Posterior cingulate gyrus (tissue), 11 donors: ENCODE measurements at regions not wholly inside any gene's neighbourhood (a gene's known extent, or its start where the extent isn't known, plus 50 kb on each side); places are given as distances from the start of the nearest gene placed in this dataset.
"Not testable (repeated sequence)": the region's sequence is repeated elsewhere in the genome, so short reads cannot be mapped to it uniquely, and the experiment has no call there.

Experiments used
- DNase-seq, 10 donors: peaks; one replicate each; pipeline versions ENCODE4 v3.0.0 to v3.0.0-alpha.2; 2020 to 2021; ENCODE audit warnings: mixed read lengths in 3 of 10
- intact Hi-C: fragments of 100-400 bp; cut with DNase I; formaldehyde crosslinking; loops from one replicate; pipeline ENCODE4 v1.15.1; 2023

DNA sequence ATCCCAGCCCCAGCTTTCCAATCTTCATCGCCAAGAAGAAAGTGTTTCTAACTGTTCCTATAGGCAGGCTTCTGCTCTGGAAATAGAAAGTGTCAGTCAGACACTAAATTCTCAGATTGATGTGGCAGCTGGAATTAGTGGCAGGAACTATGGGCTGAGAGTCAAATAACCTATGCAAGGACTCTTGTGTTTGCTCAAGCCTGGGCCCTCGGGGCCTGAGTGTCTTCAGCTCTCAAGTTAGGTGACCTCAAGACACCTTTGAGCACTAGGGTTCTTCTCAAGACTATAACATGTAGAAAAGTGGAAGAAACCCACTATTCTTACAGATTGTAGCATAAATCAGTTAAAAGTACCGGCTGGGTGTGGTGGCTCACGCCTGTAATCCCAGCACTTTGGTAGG is 694.5 kb downstream of the RNF144A start:
- no peak for DNase-seq
- intact Hi-C loops, result no loop called here

DNA sequence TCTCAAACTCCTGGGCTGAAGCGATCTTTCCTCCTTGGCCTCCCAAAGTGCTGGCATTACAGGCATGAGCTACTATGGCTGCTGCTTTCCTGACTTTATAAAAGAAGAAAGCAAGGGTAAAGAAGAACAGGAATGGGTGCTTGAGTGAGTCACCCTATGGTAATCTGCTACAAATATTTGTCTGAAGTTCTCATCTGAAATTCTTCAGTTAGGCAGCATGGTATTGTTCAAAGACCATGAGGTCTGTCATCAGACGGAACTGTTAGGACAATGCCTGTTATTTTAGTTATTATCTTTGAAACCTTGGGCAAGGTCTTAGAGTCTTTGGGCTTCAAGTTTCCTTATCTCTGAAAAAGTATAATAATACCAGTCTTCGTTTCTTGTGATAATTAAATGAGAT is 695.8 kb downstream of the RNF144A start:
- intact Hi-C loops, result no loop called here
- DNase-seq, result no peak

GRCh38 chr2:7613831-7614230 is 696.6 kb downstream of the RNF144A start:
- no peak for DNase-seq
- intact Hi-C loops, result no loop called here

GRCh38 chr2:7618031-7618430 is 700.8 kb downstream of the RNF144A start:
- no peak for DNase-seq
- intact Hi-C loops, result no loop called here

DNA sequence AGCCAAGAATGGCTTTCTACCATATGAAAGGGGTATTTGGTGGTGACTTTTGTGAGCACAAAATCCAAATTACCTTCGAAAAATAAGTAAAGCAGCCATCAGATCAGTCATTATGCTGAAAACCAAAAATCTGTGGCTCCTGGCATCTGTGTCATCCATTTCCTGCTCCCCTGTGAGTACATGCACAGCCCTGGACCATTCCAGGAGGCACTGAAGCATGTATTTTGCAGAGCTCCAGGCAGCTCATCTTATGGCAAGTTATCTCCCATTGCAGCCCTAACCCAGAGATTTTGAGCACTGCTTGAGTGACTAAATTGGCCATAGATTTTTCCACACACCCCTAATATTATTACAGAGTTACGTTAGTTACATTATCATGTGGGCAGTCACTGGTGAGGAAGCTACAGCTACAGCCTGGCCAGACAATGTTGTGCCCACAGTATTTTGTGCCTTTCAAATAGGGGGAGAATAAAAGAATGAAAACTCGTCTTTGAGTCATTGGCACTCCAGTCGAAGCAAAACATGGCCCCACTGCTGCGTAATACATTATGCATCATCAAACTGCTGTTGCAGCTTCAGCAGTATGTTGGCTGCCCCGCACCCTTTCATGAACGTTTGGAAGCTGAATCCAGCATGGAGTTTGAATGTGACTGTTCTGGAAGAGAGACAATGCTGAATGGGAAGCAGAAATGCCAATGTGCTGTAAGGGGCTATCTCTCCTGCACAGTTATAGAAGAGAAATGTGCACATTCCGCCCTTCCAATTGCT is 702.2 kb downstream of the RNF144A start:
- intact Hi-C loops, result no loop called here

DNA sequence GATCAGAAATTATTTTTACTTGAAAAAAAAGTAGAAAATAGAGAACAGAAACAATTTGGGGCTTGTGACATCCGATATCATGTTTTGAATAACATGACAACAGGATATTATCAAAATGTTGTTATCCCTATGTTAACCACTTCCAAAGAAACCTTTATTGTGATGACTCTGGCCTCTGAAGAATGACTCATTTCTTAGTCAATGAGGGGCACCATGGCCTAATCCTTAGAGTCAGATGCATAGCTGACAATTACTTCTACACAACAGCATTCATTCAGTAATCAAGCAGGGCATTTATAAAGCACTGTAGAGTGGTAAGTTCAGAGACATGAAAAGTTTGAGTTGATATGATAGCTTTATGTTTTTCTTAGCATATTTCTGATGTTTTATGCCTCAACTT is 703.0 kb downstream of the RNF144A start:
- intact Hi-C loops, result no loop called here
- no peak for DNase-seq

More for the DNA sequence above, 702.2 kb downstream of the RNF144A start:
- no peak for DNase-seq

- intact Hi-C loops, result no loop called here
- no peak for DNase-seq
Observed at GRCh38 chr2:7621018-7621814, 704.0 kb downstream of the RNF144A start.

DNA sequence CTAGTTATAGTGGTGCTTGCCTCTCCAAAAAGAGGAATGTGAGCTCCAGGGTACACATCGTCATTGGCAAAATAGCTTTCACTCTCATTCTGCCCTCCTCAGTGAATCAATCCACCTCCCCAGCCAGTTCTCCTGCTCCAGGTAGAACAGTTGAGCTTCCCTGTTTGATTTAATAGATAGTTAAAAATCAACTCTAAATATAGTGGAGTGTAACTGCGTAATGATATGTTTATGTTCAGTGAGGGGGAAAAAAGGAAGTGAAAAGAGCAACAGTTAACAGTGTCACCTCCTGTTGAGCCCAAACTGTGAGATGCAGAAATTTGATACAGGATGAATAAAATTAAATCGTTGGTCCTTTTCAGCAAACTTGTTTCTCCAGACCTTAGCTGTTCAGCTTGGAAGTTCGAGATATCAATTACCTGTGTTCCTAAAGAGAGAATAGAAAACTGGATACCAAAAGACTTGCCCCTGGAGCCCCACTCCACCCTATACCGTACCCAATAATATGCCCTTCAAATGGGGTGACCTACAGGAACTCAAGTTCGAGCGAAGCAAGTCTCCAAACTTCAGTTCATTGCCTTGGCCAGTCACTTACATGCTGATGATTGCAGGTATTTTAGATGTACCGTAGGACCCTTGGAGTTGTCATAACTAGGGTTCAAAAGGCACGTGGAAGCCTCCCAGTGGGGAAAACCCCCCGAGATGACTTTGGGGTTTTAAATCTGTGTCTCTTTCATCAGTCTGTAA is 708.4 kb downstream of the RNF144A start:
- intact Hi-C loops, result no loop called here
- no peak for DNase-seq

GRCh38 chr2:7626139-7626537 is 708.9 kb downstream of the RNF144A start:
- DNase-seq, result no peak
- intact Hi-C loops, result no loop called here

DNA sequence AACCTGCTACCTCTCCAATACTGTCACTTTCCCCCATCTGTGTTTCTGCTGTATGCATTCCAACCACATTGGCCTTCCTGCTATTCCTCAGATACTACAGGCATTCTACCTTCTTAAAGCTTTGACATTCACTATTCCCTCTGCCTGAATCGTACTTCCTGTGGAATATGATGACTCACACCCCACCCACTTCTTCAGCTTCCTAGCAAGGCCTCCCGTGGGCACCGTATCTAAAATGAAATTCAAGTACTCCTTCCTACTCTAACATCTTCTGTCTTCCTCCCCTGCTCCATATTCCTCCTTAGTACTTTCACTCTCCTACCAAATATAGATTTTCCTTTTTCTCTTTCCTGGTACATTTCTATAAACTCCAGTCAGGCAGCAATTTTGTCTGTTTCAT is 710.4 kb downstream of the RNF144A start:
- intact Hi-C loops, result no loop called here
- peak in 3 of 10 donors; percentile 26 to 86 (median 31) for DNase-seq

- DNase-seq, result no peak
- intact Hi-C loops, result no loop called here
Observed at GRCh38 chr2:7632420-7632819, 715.2 kb downstream of the RNF144A start.

GRCh38 chr2:7633566-7634153 is 716.4 kb downstream of the RNF144A start:
- intact Hi-C loops, result no loop called here
- DNase-seq, result no peak

GRCh38 chr2:7634409-7634808 is 717.2 kb downstream of the RNF144A start:
- DNase-seq, result no peak
- intact Hi-C loops, result no loop called here

DNA sequence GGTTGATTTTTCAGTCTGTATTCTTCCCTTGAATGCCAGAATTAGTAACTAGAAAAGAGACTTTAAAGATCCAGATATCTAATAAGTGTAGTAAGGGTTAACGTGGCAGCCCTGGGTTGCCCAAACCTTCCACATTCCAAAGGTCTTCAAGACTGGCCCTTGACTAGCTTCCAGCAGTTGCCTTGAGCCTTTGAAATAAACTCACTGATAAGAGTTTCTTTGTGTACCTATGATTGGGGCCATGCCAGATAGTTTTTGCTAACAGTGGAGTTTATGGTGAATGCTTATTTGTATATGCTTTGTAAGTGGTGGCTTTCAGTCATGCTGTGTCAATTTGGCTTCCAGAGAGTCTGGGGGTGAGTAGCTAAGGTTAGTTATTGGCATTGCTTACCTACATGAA is 722.3 kb downstream of the RNF144A start:
- DNase-seq, result no peak
- intact Hi-C loops, result no loop called here

- intact Hi-C loops, DNase-seq: not testable (repeated sequence)
Observed at GRCh38 chr2:7641272-7641671, 724.1 kb downstream of the RNF144A start.

DNA sequence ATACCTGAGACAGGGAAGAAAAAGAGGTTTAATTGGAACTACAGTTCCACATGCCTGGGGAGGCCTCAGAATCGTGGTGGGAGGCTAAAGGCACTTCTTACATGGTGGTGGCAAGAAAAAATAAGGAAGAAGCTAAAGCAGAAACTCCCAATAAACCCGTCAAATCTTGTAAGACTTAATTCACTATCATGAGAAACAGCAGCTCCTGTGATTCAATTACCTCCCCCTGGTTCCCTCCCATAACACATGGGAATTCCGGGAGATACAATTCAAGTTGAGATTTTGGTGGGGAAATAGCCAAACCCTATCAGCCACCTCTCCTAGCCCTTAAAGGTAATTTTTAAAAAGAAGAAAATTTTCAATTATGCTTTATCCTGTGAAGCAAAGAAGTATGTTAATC is 728.8 kb downstream of the RNF144A start:
- intact Hi-C loops, result no loop called here
- no peak for DNase-seq

DNA sequence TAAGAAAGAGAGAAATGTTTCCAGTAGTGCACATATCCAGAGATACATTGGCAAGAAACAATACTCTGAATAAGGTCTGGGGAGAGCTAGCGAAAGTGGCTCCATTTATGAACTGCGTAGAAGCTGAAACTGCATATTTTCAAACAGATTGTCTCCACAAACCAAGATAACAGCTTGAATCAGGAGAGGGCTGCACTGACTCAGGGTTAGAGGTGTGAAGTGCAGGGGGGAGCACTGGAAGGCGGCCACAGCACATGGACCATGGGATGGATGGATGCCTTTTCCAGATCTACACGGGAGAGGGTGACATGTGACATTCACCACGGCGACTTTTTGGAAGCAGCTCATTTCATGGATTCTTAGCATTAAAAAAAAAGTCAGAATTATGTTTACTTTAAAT is 729.4 kb downstream of the RNF144A start:
- intact Hi-C loops, result no loop called here
- peak in 4 of 10 donors; percentile 23 to 84 (median 52) for DNase-seq

- no peak for DNase-seq
Observed at GRCh38 chr2:7648221-7648795, 731.1 kb downstream of the RNF144A start.

GRCh38 chr2:7649461-7650228 is 732.4 kb downstream of the RNF144A start:
- intact Hi-C loops, result no loop called here
- no peak for DNase-seq

More at GRCh38 chr2:7648221-7648795, 731.1 kb downstream of the RNF144A start:
- intact Hi-C loops, result no loop called here

GRCh38 chr2:7653617-7654016 is 736.4 kb downstream of the RNF144A start:
- no peak for DNase-seq
- intact Hi-C loops, result no loop called here
